Sigmoid colon (tissue), 6 donors: ENCODE measurements at regions not wholly inside any gene's neighbourhood (a gene's known extent, or its start where the extent isn't known, plus 50 kb on each side); places are given as distances from the start of the nearest gene placed in this dataset.
A peak's percentile ranks its signal among the peaks of the same experiment; 100 is the strongest.

Source experiments
- DNase-seq: peaks from one replicate; pipeline ENCODE4 v3.0.0-alpha.2; 2019
- H3K27ac ChIP-seq, 4 donors: fragments of 200-600 bp; sonication (generic); one replicate each; pipeline ENCODE4 v1.5.1; 2016 to 2019; ENCODE audit warnings: mild to moderate bottlenecking in 1 of 4
- H3K27me3 ChIP-seq, 3 donors: fragments of 200-600 bp; sonication (generic); one replicate each; pipeline ENCODE4 v1.5.1; 2019; ENCODE audit warnings: mild to moderate bottlenecking in 1 of 3
- H3K36me3 ChIP-seq, 4 donors: fragments of 200-600 bp; sonication (generic); one replicate each; pipeline ENCODE4 v1.5.1; 2016 to 2019
- H3K4me1 ChIP-seq, 4 donors: fragments of 200-600 bp; sonication (generic); one replicate each; pipeline ENCODE4 v1.5.1; 2017 to 2019
- H3K4me3 ChIP-seq, 4 donors: fragments of 200-600 bp; sonication (generic); one replicate each; pipeline ENCODE4 v1.5.1; 2017 to 2019; ENCODE audit warnings: mild to moderate bottlenecking in 2 of 4, moderate library complexity in 1 of 4
- H3K9me3 ChIP-seq, 4 donors: fragments of 200-600 bp in 3 of 4; sonication (generic) in 3 of 4; one replicate each; pipeline versions ENCODE4 v1.5.1 to v1.6.1; 2013 to 2019
- CTCF ChIP-seq, 4 experiments: fragments of 450-650 bp in 3 of 4; fragments of 200-600 bp in 1 of 4; IDR thresholded peaks; one replicate each; pipeline ENCODE4 v1.5.1; 2016 to 2019; ENCODE audit warnings: antibody characterized with exemption in 4 of 4, mild to moderate bottlenecking in 3 of 4, moderate library complexity in 2 of 4
- EP300 ChIP-seq, 4 donors: sonication (generic); formaldehyde crosslinking; IDR thresholded peaks; one replicate each; pipeline ENCODE4 v1.6.1; 2017; ENCODE audit warnings: antibody characterized with exemption in 4 of 4
- POLR2A ChIP-seq, 2 donors: fragments of 450-650 bp; IDR thresholded peaks; one replicate each; pipeline ENCODE4 v1.6.1; 2016; ENCODE audit warnings: antibody characterized with exemption in 2 of 2, mild to moderate bottlenecking in 2 of 2, moderate library complexity in 2 of 2
- POLR2AphosphoS5 ChIP-seq, 4 donors: sonication (generic); formaldehyde crosslinking; IDR thresholded peaks; one replicate each; pipeline ENCODE4 v1.6.1; 2017; ENCODE audit warnings: antibody characterized with exemption in 4 of 4
- WGBS, 2 donors: extraction: QIAGEN DNeasy Blood & Tissue Kit; methylation state at CpG; one replicate each; pipeline ENCODE4 v1.1.7; 2013; 5-methylcytosine and 5-hydroxymethylcytosine counted together
- intact Hi-C: fragments of 100-400 bp; cut with DNase I; formaldehyde crosslinking; loops from one replicate; pipeline ENCODE4 v1.15.1; 2023
- donor health status: healthy with polysubstance abuse.
- donor health status: healthy.

GRCh38 chr6:148140772-148141557, 201.7 kb upstream of the SASH1 start:
- no peak overlapping the region for H3K27ac ChIP-seq
- no peak overlapping the region for H3K4me3 ChIP-seq
- no peaks in the 10 kb centered on the region for H3K4me1 ChIP-seq
- no peaks in the 10 kb centered on the region for H3K9me3 ChIP-seq
- intact Hi-C loops, result no loop called here
- WGBS, 2 donors, result 50 to 75% methylated on average over 5 of the region's 5 CpGs
- no peak for TF ChIP-seq CTCF (IDR thresholded peaks at IDR 0.05)
- TF ChIP-seq POLR2A (IDR thresholded peaks at IDR 0.05), result no peak
- TF ChIP-seq POLR2AphosphoS5 (IDR thresholded peaks at IDR 0.05), result no peak
- TF ChIP-seq EP300 (IDR thresholded peaks at IDR 0.05), result no peak
- DNase-seq, result no peak
- no peaks in the 10 kb centered on the region for H3K27me3 ChIP-seq
- no peaks in the 10 kb centered on the region for H3K36me3 ChIP-seq

- TF ChIP-seq EP300 (IDR thresholded peaks at IDR 0.05) (no peak), POLR2A (IDR thresholded peaks at IDR 0.05) (no peak), CTCF (IDR thresholded peaks at IDR 0.05) (no peak), POLR2AphosphoS5 (IDR thresholded peaks at IDR 0.05) (no peak)
- Histone ChIP-seq H3K27ac (no peak overlapping the region), H3K9me3 (no peaks in the 10 kb centered on the region), H3K36me3 (no peaks in the 10 kb centered on the region), H3K27me3 (no peaks in the 10 kb centered on the region), H3K4me1 (no peaks in the 10 kb centered on the region), H3K4me3 (no peak overlapping the region)
- 88 to 98% methylated on average over 2 of the region's 2 CpGs for WGBS, 2 donors
- intact Hi-C loops, result no loop called here
- no peak for DNase-seq
These were observed 199.8 kb upstream of the SASH1 start for GRCh38 chr6:148142821-148143220.

GRCh38 chr6:148143771-148144170, 198.9 kb upstream of the SASH1 start:
- H3K4me1 ChIP-seq, result no peaks in the 10 kb centered on the region
- TF ChIP-seq CTCF (IDR thresholded peaks at IDR 0.05), result no peak
- no peak for TF ChIP-seq POLR2A (IDR thresholded peaks at IDR 0.05)
- TF ChIP-seq EP300 (IDR thresholded peaks at IDR 0.05), result no peak
- no peak for TF ChIP-seq POLR2AphosphoS5 (IDR thresholded peaks at IDR 0.05)
- no peak overlapping the region for H3K4me3 ChIP-seq
- H3K27ac ChIP-seq, result no peak overlapping the region
- H3K27me3 ChIP-seq, result no peaks in the 10 kb centered on the region
- intact Hi-C loops, result no loop called here
- H3K36me3 ChIP-seq, result no peaks in the 10 kb centered on the region
- no peaks in the 10 kb centered on the region for H3K9me3 ChIP-seq
- 77 to 78% methylated on average over 7 of the region's 7 CpGs for WGBS, 2 donors
- no peak for DNase-seq

- Histone ChIP-seq H3K27me3 (no peaks in the 10 kb centered on the region), H3K4me3 (no peak overlapping the region), H3K36me3 (no peaks in the 10 kb centered on the region), H3K27ac (no peak overlapping the region), H3K4me1 (no peaks in the 10 kb centered on the region), H3K9me3 (no peaks in the 10 kb centered on the region)
- TF ChIP-seq POLR2A (IDR thresholded peaks at IDR 0.05) (no peak), POLR2AphosphoS5 (IDR thresholded peaks at IDR 0.05) (no peak), CTCF (IDR thresholded peaks at IDR 0.05) (peak in 3 of 4 experiments; percentile 57 to 70 (median 60)), EP300 (IDR thresholded peaks at IDR 0.05) (no peak)
- intact Hi-C loops, result no loop called here
- DNase-seq, result peak; percentile 73
- WGBS, 2 donors, result 26 to 27% methylated on average over 8 of the region's 8 CpGs
These were observed 197.6 kb upstream of the SASH1 start for GRCh38 chr6:148144917-148145521.
